Hepatocyte (in vitro differentiated cells): ENCODE measurements at regions not wholly inside any gene's neighbourhood (a gene's known extent, or its start where the extent isn't known, plus 50 kb on each side); places are given as distances from the start of the nearest gene placed in this dataset.

ENCODE experiments used
- CTCF ChIP-seq: fragments of 200-600 bp; sonication (generic); IDR thresholded peaks from 2 replicates; pipeline ENCODE4 v1.5.1; 2016; ENCODE audit warnings: antibody characterized with exemption, mild to moderate bottlenecking; ENCODE audit not compliant: poor library complexity
- EZH2 ChIP-seq: fragments of 200-600 bp; sonication (generic); IDR thresholded peaks from 2 replicates; pipeline ENCODE4 v1.6.1; 2016; ENCODE audit warnings: antibody characterized with exemption, mild to moderate bottlenecking, borderline replicate concordance
- EZH2phosphoT487 ChIP-seq: fragments of 200-600 bp; sonication (generic); IDR thresholded peaks from one replicate; pipeline ENCODE4 v1.6.1; 2018; ENCODE audit warnings: antibody characterized with exemption, mild to moderate bottlenecking, low read depth, moderate library complexity; ENCODE audit not compliant: unreplicated experiment, severe bottlenecking

- no peak for TF ChIP-seq CTCF
- TF ChIP-seq EZH2 = no peak
- no peak for TF ChIP-seq EZH2phosphoT487
Observed at GRCh38 chr1:199333180-199333579, 694.3 kb upstream of the NR5A2 start.
